HEK293T (cell line): ENCODE measurements at regions not wholly inside any gene's neighbourhood (a gene's known extent, or its start where the extent isn't known, plus 50 kb on each side); places are given as distances from the start of the nearest gene placed in this dataset.
"Not testable (repeated sequence)": the region's sequence is repeated elsewhere in the genome, so short reads cannot be mapped to it uniquely, and the experiment has no call there.

Experiments
- CTCF ChIA-PET: fragments of 350-600 bp; formaldehyde crosslinking; extraction: SDS; loops from one replicate; lab custom pipeline; 2021; ENCODE audit warnings: antibody characterized with exemption, inconsistent platforms; lab: Yijun Ruan, JAX
- POLR2A ChIA-PET: fragments of 350-600 bp; formaldehyde crosslinking; extraction: SDS; loops from one replicate; lab custom pipeline; 2020; ENCODE audit warnings: antibody characterized with exemption, inconsistent platforms; lab: Yijun Ruan, JAX
- DNase-seq: peaks from one replicate; pipeline ENCODE4 v3.0.0; 2012; ENCODE audit warnings: mixed read lengths; ENCODE audit errors: extremely low spot score
- ARNT ChIP-seq: fragments of 450-650 bp; IDR thresholded peaks from 2 replicates; pipeline ENCODE4 v1.6.1; 2017; ENCODE audit warnings: mild to moderate bottlenecking
- BHLHE40 ChIP-seq: fragments of 450-650 bp; IDR thresholded peaks from 2 replicates; pipeline ENCODE4 v1.6.1; 2016; ENCODE audit warnings: mild to moderate bottlenecking, moderate library complexity, borderline replicate concordance
- CTBP1 ChIP-seq: fragments of 450-650 bp; IDR thresholded peaks from 2 replicates; pipeline ENCODE4 v1.6.1; 2016; ENCODE audit warnings: borderline replicate concordance
- ELF4 ChIP-seq: fragments of 450-650 bp; IDR thresholded peaks from 2 replicates; pipeline ENCODE4 v1.6.1; 2017; ENCODE audit warnings: antibody characterized with exemption
- FOXA1 ChIP-seq: fragments of 450-650 bp; IDR thresholded peaks from 2 replicates; pipeline ENCODE4 v1.6.1; 2016; ENCODE audit warnings: mild to moderate bottlenecking
- FOXK2 ChIP-seq: fragments of 450-650 bp; IDR thresholded peaks from 2 replicates; pipeline ENCODE4 v1.6.1; 2016; ENCODE audit warnings: mild to moderate bottlenecking
- FOXM1 ChIP-seq: fragments of 450-650 bp; IDR thresholded peaks from 2 replicates; pipeline ENCODE4 v1.6.1; 2017; ENCODE audit warnings: mild to moderate bottlenecking, borderline replicate concordance
- HDGF ChIP-seq: fragments of 450-650 bp; IDR thresholded peaks from 2 replicates; pipeline ENCODE4 v1.6.1; 2017; ENCODE audit warnings: antibody characterized with exemption, borderline replicate concordance
- L3MBTL2 ChIP-seq: fragments of 450-650 bp; conservative IDR thresholded peaks from 2 replicates; pipeline ENCODE4 v1.6.1; 2016; ENCODE audit warnings: mild to moderate bottlenecking
- LEF1 ChIP-seq: fragments of 450-650 bp; IDR thresholded peaks from 2 replicates; pipeline ENCODE4 v1.6.1; 2017; ENCODE audit warnings: mild to moderate bottlenecking, borderline replicate concordance
- NFRKB ChIP-seq: fragments of 450-650 bp; IDR thresholded peaks from 2 replicates; pipeline ENCODE4 v1.6.1; 2016; ENCODE audit warnings: mild to moderate bottlenecking, moderate library complexity
- PKNOX1 ChIP-seq: fragments of 450-650 bp; IDR thresholded peaks from 2 replicates; pipeline ENCODE4 v1.6.1; 2016
- SP1 ChIP-seq: fragments of 450-650 bp; IDR thresholded peaks from 2 replicates; pipeline ENCODE4 v1.6.1; 2017
- SUZ12 ChIP-seq: fragments of 450-650 bp; IDR thresholded peaks from 2 replicates; pipeline ENCODE4 v1.6.1; 2016; ENCODE audit warnings: mild to moderate bottlenecking
- TARDBP ChIP-seq: fragments of 450-650 bp; IDR thresholded peaks from 2 replicates; pipeline ENCODE4 v1.6.1; 2016
- ZNF384 ChIP-seq: fragments of 450-650 bp; IDR thresholded peaks from 2 replicates; pipeline ENCODE4 v1.6.1; 2016

- POLR2A ChIA-PET = no interaction called here
- DNase-seq = no peak
- CTCF ChIA-PET = no interaction called here
- no peak for TF ChIP-seq CTBP1
These were observed 418.7 kb downstream of the KCNJ2 start for GRCh38 chr17:70588003-70588402.

GRCh38 chr17:70597774-70598173, 428.4 kb downstream of the KCNJ2 start:
- ChIA-PET POLR2A (no interaction called here), CTCF (no interaction called here)
- no peak for TF ChIP-seq ZNF384
- DNase-seq = no peak

GRCh38 chr17:70599198-70599597, 429.9 kb downstream of the KCNJ2 start:
- TF ChIP-seq ZNF384 = no peak
- no peak for DNase-seq
- POLR2A ChIA-PET = no interaction called here
- CTCF ChIA-PET = interaction anchor here (0.7 kb wide), 1 partner anchor 20 kb away, joined by 3 read pairs; no protein-coding TSS in a partner anchor

- CTCF ChIA-PET, DNase-seq, POLR2A ChIA-PET: not testable (repeated sequence)
These were observed 430.6 kb downstream of the KCNJ2 start for GRCh38 chr17:70599945-70600344.

GRCh38 chr17:70603226-70603625, 433.9 kb downstream of the KCNJ2 start:
- POLR2A ChIA-PET = no interaction called here

GRCh38 chr17:70604854-70605253, 435.5 kb downstream of the KCNJ2 start:
- TF ChIP-seq ZNF384 = no peak
- TF ChIP-seq LEF1 = no peak
- no peak for TF ChIP-seq L3MBTL2
- no peak for TF ChIP-seq CTBP1
- no peak for TF ChIP-seq PKNOX1
- TF ChIP-seq FOXM1 = no peak
- POLR2A ChIA-PET = no interaction called here
- peak; percentile 22 for DNase-seq
- CTCF ChIA-PET = interaction anchor here (0.7 kb wide), 1 partner anchor 21 kb away, joined by 4 read pairs; no protein-coding TSS in a partner anchor

More at GRCh38 chr17:70603226-70603625, 433.9 kb downstream of the KCNJ2 start:
- TF ChIP-seq FOXM1 (no peak), SP1 (no peak), NFRKB (no peak), FOXA1 (no peak), HDGF (no peak), LEF1 (no peak), ZNF384 (no peak), ELF4 (no peak)
- CTCF ChIA-PET = no interaction called here
- no peak for DNase-seq

- no peak for DNase-seq
- POLR2A ChIA-PET = no interaction called here
- TF ChIP-seq TARDBP = no peak
- CTCF ChIA-PET = interaction anchor here (0.6 kb wide), 1 partner anchor 37 kb away, joined by 4 read pairs; no protein-coding TSS in a partner anchor
These were observed 436.8 kb downstream of the KCNJ2 start for GRCh38 chr17:70606086-70606485.

- DNase-seq = no peak
- ChIA-PET POLR2A (no interaction called here), CTCF (no interaction called here)
- TF ChIP-seq ZNF384 (no peak), ELF4 (no peak), LEF1 (no peak), NFRKB (no peak), SUZ12 (no peak), HDGF (no peak), SP1 (no peak), L3MBTL2 (no peak), PKNOX1 (no peak), FOXA1 (no peak), ARNT (no peak), TARDBP (no peak), FOXK2 (no peak), FOXM1 (no peak), CTBP1 (no peak), BHLHE40 (no peak)
These were observed 438.9 kb downstream of the KCNJ2 start for GRCh38 chr17:70608193-70608592.

GRCh38 chr17:70608957-70609356, 439.6 kb downstream of the KCNJ2 start:
- no peak for DNase-seq
- TF ChIP-seq ZNF384 (no peak), ARNT (no peak), L3MBTL2 (no peak), FOXM1 (no peak), FOXA1 (no peak), TARDBP (no peak), PKNOX1 (no peak), SP1 (no peak), FOXK2 (no peak), ELF4 (no peak), LEF1 (no peak), SUZ12 (no peak), CTBP1 (no peak), HDGF (no peak), NFRKB (no peak), BHLHE40 (no peak)
- POLR2A ChIA-PET = no interaction called here
- CTCF ChIA-PET = no interaction called here
